LNCAP (cell line): ENCODE measurements at regions not wholly inside any gene's neighbourhood (a gene's known extent, or its start where the extent isn't known, plus 50 kb on each side); places are given as distances from the start of the nearest gene placed in this dataset.

ENCODE experiments used
- TF ChIP-seq, protein P1 (sequence below): fragments of 450-650 bp; IDR thresholded peaks from 2 replicates; pipeline ENCODE4 v1.5.1; 2017; ENCODE audit warnings: mild to moderate bottlenecking

GRCh38 chr1:194466706-194467105 is 1280.3 kb upstream of the B3GALT2 start:
- TF ChIP-seq, protein P1, sequence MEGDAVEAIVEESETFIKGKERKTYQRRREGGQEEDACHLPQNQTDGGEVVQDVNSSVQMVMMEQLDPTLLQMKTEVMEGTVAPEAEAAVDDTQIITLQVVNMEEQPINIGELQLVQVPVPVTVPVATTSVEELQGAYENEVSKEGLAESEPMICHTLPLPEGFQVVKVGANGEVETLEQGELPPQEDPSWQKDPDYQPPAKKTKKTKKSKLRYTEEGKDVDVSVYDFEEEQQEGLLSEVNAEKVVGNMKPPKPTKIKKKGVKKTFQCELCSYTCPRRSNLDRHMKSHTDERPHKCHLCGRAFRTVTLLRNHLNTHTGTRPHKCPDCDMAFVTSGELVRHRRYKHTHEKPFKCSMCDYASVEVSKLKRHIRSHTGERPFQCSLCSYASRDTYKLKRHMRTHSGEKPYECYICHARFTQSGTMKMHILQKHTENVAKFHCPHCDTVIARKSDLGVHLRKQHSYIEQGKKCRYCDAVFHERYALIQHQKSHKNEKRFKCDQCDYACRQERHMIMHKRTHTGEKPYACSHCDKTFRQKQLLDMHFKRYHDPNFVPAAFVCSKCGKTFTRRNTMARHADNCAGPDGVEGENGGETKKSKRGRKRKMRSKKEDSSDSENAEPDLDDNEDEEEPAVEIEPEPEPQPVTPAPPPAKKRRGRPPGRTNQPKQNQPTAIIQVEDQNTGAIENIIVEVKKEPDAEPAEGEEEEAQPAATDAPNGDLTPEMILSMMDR: peak; percentile 44

GRCh38 chr1:194447636-194448035 is 1261.2 kb upstream of the B3GALT2 start:
- TF ChIP-seq, protein P1: no peak

GRCh38 chr1:194445244-194445643 is 1258.8 kb upstream of the B3GALT2 start:
- TF ChIP-seq, protein P1: no peak

DNA sequence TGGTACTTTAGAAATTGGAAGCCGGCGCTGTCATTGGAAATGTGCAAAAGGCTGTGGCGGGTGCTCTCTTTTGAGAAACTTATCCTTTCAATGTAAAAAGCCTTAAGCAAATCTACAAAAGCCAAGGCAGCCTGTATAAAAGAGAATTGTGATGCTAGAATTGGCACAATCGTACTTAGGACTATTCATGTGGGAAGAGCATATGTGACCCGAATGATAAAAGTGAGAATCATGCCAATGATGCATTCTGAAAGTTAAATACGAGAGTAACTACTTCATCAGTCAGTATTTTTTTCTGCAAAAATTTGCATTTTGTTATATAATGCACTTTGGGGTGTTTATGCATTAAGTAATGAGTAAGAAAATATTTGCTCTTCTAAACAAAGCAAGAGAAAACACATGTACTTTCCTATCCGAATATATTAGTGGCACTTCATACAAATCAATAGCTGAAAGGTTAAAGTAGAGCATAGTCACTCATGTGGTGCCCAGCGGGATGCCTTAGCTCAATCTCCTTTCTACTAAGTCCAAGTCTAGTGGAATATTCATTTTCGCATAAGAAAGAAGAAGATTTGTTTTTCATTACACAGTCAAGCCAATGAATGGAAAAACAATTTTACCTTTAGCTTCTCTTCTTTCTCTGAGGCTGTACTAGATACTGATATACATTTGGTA is 1256.6 kb upstream of the B3GALT2 start:
- TF ChIP-seq, protein P1: no peak

GRCh38 chr1:194437135-194437534 is 1250.7 kb upstream of the B3GALT2 start:
- TF ChIP-seq, protein P1: no peak

DNA sequence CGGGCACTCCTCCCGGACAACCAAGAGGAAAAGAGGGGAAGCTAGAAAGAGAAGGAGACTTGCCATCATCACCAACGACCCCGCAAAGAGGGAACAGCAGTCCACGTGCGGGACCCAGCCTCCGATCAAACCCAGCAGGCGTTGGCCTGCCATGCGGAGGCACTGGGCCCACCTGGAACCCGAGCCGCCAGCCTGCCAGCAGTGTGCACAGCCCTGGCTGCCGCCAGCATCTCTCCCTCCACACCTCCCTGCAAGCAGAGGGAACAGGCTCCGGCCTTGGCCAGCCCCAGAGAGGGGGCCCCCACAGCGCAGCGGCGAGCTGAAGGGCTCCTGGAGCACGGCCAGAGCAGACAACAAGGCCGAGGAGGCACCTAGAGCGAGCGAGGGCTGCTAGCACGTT is 1244.7 kb upstream of the B3GALT2 start:
- TF ChIP-seq, protein P1: no peak

DNA sequence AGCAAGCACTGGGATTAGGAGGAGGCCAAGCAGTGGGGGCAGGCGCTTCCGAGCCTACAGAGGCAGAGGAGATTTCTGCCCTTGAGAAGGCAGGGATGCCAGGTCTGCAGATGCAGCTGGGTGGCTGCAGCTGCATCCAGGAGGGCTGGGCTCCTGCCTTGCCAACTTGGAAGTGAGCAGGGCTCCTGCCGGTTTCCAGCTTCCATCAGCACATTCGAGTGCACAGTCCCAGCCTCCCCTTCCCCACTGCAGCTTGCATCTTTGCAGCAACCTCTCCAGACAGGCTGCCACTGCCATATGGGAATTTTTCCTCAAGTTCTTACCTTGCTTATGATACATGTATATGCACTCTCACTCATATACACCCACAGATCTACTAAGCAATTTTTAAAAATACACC is 1234.3 kb upstream of the B3GALT2 start:
- TF ChIP-seq, protein P1: no peak

- TF ChIP-seq, protein P1: no peak
Measured at GRCh38 chr1:194419721-194420120, 1233.3 kb upstream of the B3GALT2 start.
